HG03342 (cell line): ENCODE measurements at regions not wholly inside any gene's neighbourhood (a gene's known extent, or its start where the extent isn't known, plus 50 kb on each side); places are given as distances from the start of the nearest gene placed in this dataset.

Experiments
- ATAC-seq: cut with Tn5 transposase; IDR thresholded peaks from one replicate; pipeline ENCODE4 v1.9.1; 2021; ENCODE audit warnings: mild to moderate bottlenecking, moderate library complexity; ENCODE audit not compliant: unreplicated experiment

DNA sequence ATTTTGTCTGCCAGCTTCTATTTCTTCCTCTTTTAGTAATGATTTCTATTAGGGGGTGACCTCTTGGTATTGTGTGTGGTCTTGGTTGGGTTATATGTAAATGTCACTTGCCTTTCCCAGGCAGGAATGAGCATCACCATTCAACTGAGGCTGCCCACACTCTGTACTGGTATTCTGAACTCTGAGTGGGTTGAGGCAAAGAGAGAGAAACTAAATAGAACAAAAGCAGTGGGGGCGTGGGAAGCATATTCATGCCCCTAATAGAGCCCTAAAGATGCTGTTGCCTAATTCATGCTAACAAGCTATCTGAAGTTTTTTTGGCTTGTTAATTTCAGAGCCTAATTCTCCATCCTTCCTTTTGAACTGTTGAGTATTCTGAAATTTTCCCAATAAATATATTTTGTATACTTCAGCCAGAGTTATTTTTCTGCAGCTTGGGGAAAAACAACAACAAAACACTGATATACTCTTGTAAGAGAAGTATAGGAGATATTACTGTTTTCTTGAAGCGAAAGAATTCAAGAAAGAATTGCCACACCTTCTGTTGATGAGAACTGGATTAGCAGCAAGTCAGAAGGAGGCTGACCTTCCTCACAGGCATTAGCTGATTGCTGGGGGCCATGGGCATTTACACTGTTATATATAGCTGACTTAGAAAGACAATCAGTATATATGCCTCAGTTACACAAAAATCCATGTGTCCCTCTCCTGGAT is 315.8 kb upstream of the KLF12 start:
- no peak for ATAC-seq

DNA sequence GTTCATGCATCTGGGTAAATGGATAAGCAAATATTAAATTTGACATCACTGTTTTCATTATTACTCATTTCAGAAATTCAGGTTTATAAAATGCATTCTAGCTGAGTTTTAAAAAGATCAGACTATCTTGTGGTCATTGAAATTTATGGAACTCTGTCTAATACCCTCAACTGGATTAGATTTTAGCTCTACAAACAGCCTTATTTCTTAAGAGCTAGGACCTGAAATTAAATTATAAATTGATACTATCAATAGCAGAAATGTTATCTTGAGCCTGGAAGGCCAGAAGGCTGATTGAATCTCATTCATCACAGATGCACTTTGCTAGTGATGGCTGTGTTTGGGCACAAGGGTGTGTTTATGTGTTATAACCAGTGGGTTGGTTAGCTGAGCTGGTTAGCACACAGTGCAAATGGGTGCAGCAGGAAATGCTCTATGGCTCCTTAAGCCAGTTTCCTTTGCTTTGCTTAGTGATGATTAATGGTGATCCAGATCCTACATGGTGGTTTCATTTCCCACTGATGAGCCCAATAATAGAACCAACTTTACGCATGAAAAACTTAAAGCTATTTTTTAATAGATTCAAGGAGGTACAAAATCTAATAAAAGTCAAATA is 310.8 kb upstream of the KLF12 start:
- ATAC-seq: no peak

DNA sequence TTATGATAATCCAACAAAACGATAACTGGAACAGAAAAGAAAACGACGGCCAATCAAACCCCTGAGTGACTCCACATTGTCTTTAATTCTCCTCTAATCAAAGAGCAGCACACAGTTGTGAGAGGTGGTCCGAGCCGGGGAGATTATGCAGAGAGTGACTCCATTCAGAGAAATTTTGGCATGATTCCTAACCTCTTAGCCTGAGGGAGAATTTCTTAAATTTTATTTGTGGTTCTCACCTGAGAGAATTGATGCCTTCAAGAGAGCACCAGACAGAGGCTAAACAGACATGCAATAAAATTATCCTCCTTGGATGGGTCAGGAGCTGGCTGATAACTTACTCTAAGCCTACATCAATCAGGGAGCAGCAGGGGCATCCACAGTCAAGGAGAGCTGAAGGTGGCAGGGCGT is 310.0 kb upstream of the KLF12 start:
- no peak for ATAC-seq

DNA sequence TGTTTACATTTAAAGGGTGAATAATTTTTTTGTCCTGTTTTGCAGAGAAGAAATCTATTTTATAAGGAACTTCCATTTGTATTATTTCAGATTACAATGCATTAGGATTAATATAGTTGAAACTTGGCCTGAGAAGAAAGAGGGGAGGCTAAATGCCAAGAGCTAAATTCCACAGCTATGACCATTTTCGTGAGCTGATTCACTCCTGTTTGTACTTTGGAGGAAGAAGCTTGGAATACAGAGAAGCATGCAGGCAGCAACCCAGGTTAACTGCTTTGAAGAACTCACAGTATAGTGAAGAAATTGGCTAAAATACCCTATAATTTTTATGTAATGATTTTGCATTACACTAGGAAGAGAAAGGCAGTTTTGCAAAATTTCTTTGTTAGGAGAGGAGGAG is 309.4 kb upstream of the KLF12 start:
- no peak for ATAC-seq

DNA sequence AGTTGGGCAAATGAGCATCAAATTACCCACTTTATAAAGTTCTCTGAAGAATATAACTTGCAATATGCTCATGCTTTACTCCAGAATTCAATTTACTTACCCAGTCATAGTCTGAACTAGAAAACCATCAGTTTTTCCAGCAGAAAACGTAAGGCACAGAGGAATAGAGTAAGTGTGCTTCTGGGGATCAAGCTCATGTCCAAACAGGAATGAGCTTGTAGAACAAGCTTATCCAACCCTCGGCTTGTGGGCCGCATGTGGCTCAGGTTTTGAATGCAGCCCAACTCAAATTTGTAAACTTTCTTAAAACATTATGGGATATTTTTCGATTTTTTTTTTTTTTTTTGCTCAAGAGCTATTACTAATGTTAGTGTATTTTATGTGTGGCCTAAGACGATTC is 308.5 kb upstream of the KLF12 start:
- ATAC-seq: no peak

DNA sequence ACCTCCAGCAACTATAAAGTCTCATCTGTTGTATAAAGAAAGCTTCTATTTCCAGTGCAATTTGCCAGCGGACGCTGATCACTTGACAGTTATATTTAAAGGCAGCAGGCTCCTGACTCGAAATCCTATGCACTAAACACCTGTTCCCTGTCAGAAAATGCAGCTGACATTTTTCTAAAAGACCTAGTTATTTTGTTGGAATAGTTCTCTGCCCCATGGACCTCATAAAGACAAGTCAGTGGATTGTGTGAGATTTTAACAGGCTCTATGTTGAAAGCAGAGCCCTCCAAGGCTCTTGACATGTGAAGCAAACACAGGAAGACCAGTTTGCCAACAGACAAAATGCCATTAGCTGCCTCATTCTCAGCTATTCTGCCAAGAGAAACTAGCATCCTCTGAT is 304.7 kb upstream of the KLF12 start:
- ATAC-seq: no peak

DNA sequence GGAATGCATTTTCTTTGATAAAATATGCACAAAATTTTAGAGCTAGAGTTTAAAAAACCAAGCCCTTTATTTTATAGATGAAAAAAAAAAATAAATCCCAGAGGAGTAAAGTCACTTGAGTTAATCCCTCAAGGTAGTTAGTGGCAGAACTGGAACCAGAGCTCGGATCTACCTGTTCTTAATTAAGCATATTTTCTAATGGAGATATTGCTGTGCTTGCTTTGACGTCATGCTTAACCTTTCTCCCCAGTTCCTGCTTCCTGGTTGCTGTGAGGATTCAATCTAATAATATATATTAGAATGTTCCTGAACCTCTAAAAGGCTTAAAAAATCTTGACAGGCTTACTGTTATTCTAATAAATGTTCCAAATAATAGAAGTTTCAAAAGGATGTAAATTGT is 300.6 kb upstream of the KLF12 start:
- no peak for ATAC-seq

DNA sequence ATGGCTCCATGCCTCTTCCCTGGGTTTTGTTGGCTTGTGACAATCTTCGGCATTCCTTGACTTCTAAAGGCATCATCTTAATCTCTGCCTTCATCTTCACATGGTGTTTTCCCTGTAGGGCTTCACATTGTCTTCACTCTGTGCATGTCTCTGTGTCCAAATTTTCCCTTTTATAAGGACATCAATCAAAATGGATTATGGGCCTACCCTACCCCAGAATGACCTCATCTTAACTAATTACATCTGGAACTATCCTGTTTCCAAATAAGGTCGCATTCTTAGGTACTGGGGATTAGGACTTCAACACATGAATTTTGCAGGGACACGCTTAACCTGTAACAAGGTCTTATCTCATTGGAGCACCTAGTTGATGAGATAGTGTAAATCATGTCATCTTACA is 290.3 kb upstream of the KLF12 start:
- ATAC-seq: no peak

DNA sequence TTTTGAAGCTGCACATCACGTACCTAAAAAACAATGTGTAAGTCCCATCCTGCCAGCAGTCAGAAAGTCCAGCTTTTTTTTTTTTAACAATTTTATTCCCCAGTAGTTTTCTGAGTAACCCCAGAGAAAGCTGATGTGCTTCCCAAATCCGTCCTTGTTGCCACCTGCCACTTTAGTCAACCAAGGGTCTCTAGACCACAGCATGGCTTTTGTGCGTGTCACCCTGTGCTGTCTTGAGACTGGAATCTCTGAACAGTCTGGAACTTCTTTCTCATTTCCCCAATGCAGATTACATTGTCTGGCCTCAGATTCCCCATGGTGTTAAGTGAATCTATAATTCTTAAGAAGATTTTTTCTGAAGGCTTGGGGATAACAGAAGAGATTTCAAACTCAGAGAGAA is 289.2 kb upstream of the KLF12 start:
- no peak for ATAC-seq

DNA sequence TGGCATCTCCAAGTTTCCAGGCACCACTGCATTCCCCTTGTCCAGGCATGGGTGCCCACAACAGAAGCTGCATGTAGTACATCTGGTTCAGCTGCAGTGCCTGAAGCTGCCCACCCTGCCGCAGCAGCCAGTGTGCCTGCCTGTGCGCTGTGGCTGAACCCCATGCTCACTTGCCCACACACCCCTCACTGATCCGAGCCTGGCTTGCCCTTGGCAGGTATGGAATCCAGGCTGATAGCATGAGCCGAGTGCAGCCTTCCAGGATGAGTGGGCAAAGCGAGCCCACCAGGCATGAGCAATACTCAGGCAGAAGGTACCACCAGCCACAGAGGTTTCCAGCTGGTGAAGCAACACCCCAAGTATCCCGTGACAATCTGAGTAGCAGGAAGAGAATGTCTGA is 280.3 kb upstream of the KLF12 start:
- ATAC-seq: no peak

DNA sequence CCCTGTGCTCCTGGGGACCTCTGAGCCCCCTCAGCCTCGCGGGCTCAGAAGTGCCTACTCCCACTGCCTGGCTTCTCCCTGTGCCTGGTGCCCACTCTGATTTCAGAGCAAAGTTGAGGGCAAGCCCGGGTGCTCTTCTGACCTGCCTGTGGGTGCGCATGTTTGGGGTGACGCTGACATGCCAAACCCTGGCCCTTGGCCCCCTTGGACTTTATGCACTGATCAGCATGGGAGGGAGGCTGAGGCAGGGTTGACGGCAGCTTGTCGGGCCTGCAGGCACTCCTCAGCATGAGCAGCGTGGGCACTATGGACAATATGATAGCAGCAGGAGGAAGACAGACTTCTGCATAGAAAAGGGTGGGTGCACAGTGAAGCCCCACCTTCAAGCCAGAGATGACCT is 279.3 kb upstream of the KLF12 start:
- no peak for ATAC-seq

DNA sequence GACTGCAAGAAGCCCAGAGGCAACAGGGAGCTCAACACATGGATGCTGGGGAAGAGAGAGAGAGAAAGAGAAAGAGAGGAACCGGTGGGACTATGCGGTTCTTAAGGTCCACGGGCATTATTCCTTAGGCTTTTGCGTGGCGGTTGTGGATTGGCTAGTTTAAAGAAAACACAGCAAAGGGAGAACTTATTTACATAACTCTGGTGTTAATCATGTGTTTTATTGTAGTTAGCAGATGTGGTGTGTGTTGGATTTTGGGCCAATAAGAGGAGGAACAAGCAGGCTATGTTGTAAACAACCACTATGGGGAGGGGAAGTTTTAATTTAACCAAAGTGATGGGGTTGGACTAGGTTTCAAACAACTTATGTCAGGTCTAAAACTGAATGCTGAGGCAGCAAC is 275.3 kb upstream of the KLF12 start:
- ATAC-seq: no peak

DNA sequence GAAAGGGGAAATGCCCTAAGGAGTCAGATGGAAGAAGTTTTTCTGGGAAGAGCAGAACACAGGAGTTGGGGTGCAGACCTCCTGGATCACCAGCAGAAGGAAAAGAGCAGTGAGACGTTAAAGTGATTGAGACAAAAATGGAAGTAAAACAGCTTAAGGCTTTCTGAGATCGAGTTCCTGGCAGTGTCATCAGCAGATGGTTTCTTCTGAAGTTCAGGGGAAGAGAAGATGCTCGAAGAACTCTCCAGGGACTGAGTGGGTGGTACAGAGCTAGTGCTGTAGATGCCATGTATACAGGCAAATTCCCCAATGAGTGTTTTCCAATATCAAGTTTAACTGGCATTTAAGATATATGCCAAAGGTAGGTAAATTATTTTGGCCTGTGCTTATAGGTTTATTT is 272.2 kb upstream of the KLF12 start:
- no peak for ATAC-seq

DNA sequence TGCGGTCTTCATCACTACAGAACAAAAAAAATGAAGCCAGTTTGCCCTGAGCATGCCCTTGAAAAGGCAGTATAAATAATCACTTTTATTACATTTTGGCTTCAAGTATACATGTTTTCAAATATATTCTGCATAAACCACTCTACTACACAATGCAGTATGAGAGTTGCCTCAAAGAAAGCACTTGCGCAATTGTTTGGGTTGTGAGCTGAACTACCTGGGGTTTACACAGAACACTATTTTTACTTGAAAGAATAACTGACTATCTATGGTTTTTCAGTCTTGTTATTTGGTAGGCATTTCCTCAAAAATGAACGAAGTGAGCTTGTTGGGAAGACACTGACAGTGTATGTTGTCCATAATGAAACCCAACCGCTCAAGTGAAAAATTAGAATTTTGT is 264.4 kb upstream of the KLF12 start:
- no peak for ATAC-seq

DNA sequence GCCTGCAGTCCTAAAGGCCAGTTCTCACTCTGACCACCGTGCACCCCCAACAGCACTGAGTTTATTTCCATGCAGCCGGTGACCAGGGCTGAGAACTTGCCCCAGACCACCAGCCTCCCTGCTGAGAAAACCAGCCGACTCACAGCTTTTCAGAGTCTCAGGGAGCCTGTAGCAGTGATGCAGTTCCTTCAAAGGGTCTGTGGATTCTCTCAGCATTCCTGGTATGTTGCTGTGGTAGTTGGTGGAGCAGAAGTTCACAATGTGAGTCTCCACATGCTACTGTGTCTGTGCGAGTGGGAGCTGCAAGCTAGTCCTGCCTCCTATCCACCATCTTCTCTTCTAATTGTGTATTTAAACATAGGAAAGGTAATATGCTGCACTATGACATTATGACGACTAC is 254.9 kb upstream of the KLF12 start:
- no peak for ATAC-seq

DNA sequence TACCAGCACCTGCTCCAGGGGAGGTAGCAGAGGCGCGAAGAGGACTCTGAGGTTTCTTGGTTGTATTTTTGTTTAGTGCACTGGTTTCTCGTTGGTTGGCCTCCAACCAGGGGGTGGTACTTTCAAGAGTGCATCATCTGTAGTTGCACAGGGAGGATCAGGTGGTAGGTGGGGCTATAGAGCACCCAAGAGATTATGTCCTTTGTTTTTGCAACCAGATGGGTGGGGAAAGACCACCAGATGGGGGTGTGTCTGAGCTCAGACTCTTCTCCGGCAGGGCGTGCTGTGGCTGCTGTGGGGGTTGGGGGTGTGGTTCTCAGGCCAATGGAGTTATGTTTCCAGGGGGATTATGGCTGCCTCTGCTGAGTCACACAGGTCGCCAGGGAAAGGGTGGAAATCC is 254.4 kb upstream of the KLF12 start:
- ATAC-seq: no peak

DNA sequence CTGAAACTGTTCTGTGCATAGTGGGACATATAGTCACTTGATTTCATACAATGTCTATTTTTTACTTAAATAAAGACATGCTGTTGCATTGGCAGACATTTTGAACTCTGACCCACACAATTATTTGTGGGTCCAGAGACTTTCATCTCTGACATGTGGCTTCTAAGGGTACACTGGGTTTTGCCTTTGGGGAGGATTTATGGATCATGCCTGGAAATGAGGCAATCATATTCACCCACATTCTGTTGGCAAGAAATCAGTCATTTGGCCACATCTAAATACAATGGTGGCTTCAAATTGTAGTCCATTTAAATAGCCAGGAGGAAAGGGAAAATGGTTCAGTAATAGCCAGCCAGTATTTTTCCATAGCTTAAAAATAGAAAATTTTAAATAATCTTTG is 238.3 kb upstream of the KLF12 start:
- ATAC-seq: no peak

DNA sequence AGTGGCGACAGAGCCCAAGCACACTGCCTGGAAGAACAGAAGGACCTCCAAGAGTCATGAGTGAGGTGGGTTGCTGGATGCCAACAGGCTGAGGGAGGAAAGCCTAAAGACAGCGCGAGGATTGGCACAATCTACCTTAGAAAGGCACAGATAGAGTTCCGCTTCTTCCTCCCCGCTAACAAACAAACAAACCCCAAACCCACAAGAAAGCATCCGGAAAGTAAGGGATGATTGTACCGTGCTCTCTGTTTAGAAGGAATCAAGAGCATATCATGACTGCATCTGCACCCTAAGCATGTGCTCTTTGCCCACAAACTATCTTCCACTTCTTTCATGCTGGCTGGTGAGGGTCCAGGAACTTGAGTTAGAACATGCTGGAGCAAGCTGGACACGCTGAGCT is 233.0 kb upstream of the KLF12 start:
- no peak for ATAC-seq

DNA sequence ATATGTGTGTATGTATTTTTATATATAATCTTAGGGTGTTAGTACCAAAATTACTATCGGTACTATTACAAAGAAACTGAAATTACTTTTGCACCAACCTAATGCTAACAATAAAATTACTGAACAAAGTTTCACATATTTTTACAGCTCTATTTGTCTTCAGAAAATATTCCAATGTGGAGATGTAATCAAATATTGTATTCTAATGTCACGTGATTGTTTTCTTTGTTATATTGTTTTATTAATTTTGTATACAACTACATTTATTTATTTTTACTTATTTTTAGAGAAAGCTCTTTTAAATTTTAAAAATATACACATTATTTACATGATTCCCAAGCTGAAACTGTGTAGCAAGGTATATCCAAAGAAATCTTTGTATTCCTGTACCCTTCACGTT is 227.1 kb upstream of the KLF12 start:
- no peak for ATAC-seq

DNA sequence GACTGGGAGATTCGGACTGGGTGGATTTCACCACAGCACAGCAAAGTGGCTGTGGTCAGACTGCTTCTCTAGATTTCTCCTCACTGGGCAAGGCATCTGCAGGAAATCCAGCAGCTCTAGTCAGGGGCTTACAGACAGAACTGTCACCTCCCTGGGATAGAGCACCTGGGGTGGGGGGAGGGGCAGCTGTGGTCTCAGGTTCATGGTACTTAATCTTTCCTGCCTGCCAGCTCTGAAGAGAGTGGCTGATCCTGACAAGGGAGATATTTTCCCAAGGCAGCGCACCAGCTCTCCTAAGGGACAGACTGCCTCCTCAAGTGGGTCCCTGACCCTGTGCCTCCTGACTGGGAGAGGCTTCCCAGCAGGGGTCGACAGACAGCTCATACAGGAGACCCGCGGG is 212.8 kb upstream of the KLF12 start:
- ATAC-seq: no peak

DNA sequence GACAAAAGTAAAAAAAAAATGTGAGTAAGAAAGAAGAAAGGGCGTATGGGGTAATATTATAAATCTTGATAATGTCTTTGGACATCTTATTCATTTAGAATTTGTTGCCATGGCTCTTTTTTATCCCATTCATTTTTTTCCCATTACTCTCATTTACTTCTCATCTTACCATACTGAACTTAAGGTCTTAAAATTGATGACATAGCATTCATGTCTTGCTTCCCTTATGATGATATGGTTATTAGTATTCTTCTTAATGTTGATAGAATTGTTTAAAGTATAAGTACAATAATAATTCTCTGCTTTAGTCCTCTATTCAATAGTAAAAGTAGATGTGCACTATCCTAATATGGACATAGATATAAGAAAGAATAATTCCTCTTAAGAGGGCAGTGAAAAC is 204.1 kb upstream of the KLF12 start:
- ATAC-seq: no peak

DNA sequence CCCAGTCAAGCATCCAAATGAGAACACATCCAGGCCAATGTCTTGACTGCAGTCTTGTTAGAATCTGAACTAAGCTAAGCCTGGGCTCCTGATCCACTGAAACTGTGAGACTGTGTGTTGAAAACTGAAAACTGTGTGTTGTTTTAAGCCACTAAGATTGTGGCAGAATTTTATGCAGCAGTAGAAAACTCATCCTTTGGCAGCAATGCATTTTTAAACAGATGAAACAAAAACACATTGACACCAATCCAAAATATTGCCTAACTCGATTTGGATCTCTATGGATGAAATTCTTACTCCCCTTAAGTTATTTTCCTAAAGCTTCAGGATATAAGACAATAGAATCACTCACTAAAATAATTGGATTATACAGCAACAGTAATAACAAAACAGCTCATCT is 202.3 kb upstream of the KLF12 start:
- no peak for ATAC-seq

DNA sequence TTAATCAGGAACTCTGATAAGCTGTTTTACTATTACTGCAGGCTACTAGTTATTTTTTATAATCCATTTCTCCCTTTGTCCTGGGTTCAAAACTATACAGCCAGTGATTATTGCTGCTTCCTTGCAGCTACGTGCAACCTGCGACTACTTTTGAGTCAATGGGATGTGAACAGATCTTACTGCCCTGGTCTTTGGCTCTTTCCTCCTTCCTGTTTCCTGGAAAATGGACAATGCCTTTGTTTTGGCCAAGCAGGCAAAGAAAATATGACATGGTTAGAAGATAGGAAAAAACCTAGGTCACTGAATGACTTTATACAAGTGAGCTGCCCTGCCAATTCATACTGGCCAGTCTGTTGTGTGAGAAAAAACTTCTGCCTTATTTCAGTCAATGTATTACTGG is 201.2 kb upstream of the KLF12 start:
- no peak for ATAC-seq
